ENCODE measurements at regions not wholly inside any gene's neighbourhood (a gene's known extent, or its start where the extent isn't known, plus 50 kb on each side); places are given as distances from the start of the nearest gene placed in this dataset.

DNA sequence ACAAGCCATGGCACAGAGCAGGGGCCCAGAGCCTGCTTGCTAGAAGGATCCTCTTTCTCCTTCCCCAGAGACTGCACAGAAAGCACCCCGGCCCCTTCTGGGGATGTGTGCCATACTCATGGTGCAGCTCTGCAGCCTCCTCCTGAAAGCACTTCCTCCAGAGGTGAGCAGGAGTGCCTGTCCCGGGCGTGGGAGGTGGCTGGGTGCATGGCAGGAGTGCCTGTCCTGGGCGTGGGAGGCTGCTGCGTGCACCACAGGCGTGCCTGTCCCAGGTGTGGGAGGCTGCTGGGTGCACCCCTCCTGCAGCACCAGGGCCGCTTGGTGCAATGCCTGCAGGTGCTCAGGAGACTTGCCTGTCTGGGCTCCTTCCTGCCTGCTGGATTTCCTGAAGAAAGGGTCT, 913.3 kb downstream of the UQCRFS1 start:
- TF ChIP-seq, protein P1, sequence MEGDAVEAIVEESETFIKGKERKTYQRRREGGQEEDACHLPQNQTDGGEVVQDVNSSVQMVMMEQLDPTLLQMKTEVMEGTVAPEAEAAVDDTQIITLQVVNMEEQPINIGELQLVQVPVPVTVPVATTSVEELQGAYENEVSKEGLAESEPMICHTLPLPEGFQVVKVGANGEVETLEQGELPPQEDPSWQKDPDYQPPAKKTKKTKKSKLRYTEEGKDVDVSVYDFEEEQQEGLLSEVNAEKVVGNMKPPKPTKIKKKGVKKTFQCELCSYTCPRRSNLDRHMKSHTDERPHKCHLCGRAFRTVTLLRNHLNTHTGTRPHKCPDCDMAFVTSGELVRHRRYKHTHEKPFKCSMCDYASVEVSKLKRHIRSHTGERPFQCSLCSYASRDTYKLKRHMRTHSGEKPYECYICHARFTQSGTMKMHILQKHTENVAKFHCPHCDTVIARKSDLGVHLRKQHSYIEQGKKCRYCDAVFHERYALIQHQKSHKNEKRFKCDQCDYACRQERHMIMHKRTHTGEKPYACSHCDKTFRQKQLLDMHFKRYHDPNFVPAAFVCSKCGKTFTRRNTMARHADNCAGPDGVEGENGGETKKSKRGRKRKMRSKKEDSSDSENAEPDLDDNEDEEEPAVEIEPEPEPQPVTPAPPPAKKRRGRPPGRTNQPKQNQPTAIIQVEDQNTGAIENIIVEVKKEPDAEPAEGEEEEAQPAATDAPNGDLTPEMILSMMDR (IDR thresholded peaks at IDR 0.05 in 8 of 11, conservative IDR thresholded peaks at IDR 0.05 in 3 of 11): no peak
- no peak for TF ChIP-seq POLR2AphosphoS5 (IDR thresholded peaks at IDR 0.05)

Measured in spleen (tissue), 7 donors.